K562 (cell line): ENCODE measurements at regions not wholly inside any gene's neighbourhood (a gene's known extent, or its start where the extent isn't known, plus 50 kb on each side); places are given as distances from the start of the nearest gene placed in this dataset.

Source experiments
- ATAC-seq: fragments of 200-7000 bp; cut with Tn5 transposase; 3 replicates; pipeline ENCODE4 v1.9.1; 2020; ENCODE audit warnings: moderate library complexity
- BruUV-seq: library from RNA; stranded (reverse); fragments of 400-500 nt; replicated peaks from 2 replicates; lab custom pipeline; 2021; lab: Mats Ljungman, UMichigan
- CTCF ChIA-PET: fragments of 300-600 bp; formaldehyde crosslinking; extraction: SDS; loops from one replicate; lab custom pipeline; 2021; ENCODE audit warnings: low intra/inter-chr PET ratio; lab: Yijun Ruan, JAX
- POLR2A ChIA-PET: fragments of 300-600, 350-650 bp; sonication (Branson Sonifier 250); formaldehyde crosslinking; extraction: SDS; loops from one replicate; lab custom pipeline; 2021; ENCODE audit warnings: antibody characterized with exemption, inconsistent platforms; lab: Yijun Ruan, JAX
- DNase-seq, 4 experiments: peaks; one replicate each; pipeline versions ENCODE4 v3.0.0 to v3.0.0-alpha.2; 2011 to 2018; ENCODE audit warnings: low spot score in 3 of 4, mixed read lengths in 3 of 4; ENCODE audit errors: extremely low read depth in 1 of 4
- FAIRE-seq: peaks from 2 replicates; lab custom pipeline; 2011; peaks lifted over from hg19 to GRCh38; lab: Jason Lieb, UNC
- H2AFZ ChIP-seq: 2 replicates; pipeline ENCODE4 v1.6.0; 2011; ENCODE audit warnings: low read depth, low read length, control low read depth, inconsistent platforms
- H3K27ac ChIP-seq: fragments of 200-600 bp; 3 replicates; pipeline ENCODE4 v1.8.0; 2011; ENCODE audit warnings: low read depth, mild to moderate bottlenecking, control low read depth, inconsistent platforms, low read length, moderate library complexity, mixed read lengths; ENCODE audit errors: extremely low read depth
- H3K27me3 ChIP-seq, 2 experiments: fragments of 300-600 bp in 1 of 2; 2 replicates in 1 of 2; 3 replicates in 1 of 2; pipeline versions ENCODE4 v1.6.0 to v1.8.0; 2011; ENCODE audit warnings: inconsistent platforms in 2 of 2, low read length in 2 of 2, mild to moderate bottlenecking in 1 of 2, mixed read lengths in 1 of 2, moderate library complexity in 1 of 2; ENCODE audit not compliant: control insufficient read depth in 2 of 2, insufficient read depth in 2 of 2
- H3K36me3 ChIP-seq: fragments of 300-600 bp; 3 replicates; pipeline ENCODE4 v1.8.0; 2011; ENCODE audit warnings: mild to moderate bottlenecking, low read length, inconsistent platforms; ENCODE audit not compliant: control insufficient read depth, insufficient read depth
- H3K4me1 ChIP-seq, 2 experiments: fragments of 200-600 bp in 1 of 2; replicated peaks in 1 of 2; 2 replicates in 1 of 2; 3 replicates in 1 of 2; pipeline versions ENCODE4 v1.5.1 to v1.8.0; 2011; ENCODE audit warnings: inconsistent platforms in 2 of 2, low read length in 2 of 2, mild to moderate bottlenecking in 1 of 2, mixed read lengths in 1 of 2, moderate library complexity in 1 of 2; ENCODE audit not compliant: control insufficient read depth in 2 of 2, insufficient read depth in 2 of 2
- H3K4me2 ChIP-seq: 2 replicates; pipeline ENCODE4 v1.6.1; 2011; ENCODE audit warnings: low read length, control low read depth, inconsistent platforms, mixed read lengths; ENCODE audit not compliant: insufficient read depth
- H3K4me3 ChIP-seq: fragments of 200-600 bp; sonication (generic), shearing (Covaris generic); 2 replicates; pipeline ENCODE4 v1.5.1; 2016; ENCODE audit warnings: control low read depth, inconsistent platforms
- H3K79me2 ChIP-seq: fragments of 200-600 bp; 3 replicates; pipeline ENCODE4 v1.8.0; 2011; ENCODE audit warnings: low read length, inconsistent platforms; ENCODE audit not compliant: control insufficient read depth, insufficient read depth
- H3K9ac ChIP-seq, 2 experiments: 2 replicates each; pipeline versions ENCODE4 v1.6.0 to v1.6.1; 2011; ENCODE audit warnings: low read depth in 2 of 2, low read length in 2 of 2, control low read depth in 1 of 2, inconsistent platforms in 1 of 2, mild to moderate bottlenecking in 1 of 2, mixed read lengths in 1 of 2; ENCODE audit not compliant: insufficient read depth in 1 of 2
- H3K9me1 ChIP-seq: one replicate; pipeline ENCODE4 v1.6.0; 2011; ENCODE audit warnings: inconsistent platforms, mild to moderate bottlenecking, low read length, moderate library complexity; ENCODE audit not compliant: control insufficient read depth, insufficient read depth
- H3K9me3 ChIP-seq: replicated peaks from 2 replicates; pipeline ENCODE4 v1.5.1; 2011; ENCODE audit warnings: low read depth, low read length, inconsistent platforms; ENCODE audit not compliant: control insufficient read depth, insufficient read depth
- H4K20me1 ChIP-seq: replicated peaks from 2 replicates; pipeline ENCODE4 v1.6.1; 2011; ENCODE audit warnings: low read length, inconsistent platforms, mixed read lengths; ENCODE audit not compliant: control insufficient read depth, insufficient read depth
- BRCA1 ChIP-seq, 2 experiments: fragments of 450-650 bp in 1 of 2; sonication (generic) in 1 of 2; formaldehyde crosslinking in 1 of 2; IDR thresholded peaks; 2 replicates each; pipeline versions ENCODE4 v1.5.0 to v1.6.1; 2017 to 2020; ENCODE audit warnings: mild to moderate bottlenecking in 1 of 2, missing genetic modification reagents in 1 of 2
- EGR1 ChIP-seq: fragments of 450-650 bp; conservative IDR thresholded peaks from 2 replicates; pipeline ENCODE4 v1.6.1; 2017; ENCODE audit warnings: mild to moderate bottlenecking
- MAX ChIP-seq: sonication (generic); formaldehyde crosslinking; IDR thresholded peaks from 2 replicates; pipeline ENCODE4 v1.9.0; 2022; ENCODE audit warnings: mild to moderate bottlenecking, missing genetic modification reagents
- SIN3A ChIP-seq, 2 experiments: fragments of 150-350 bp in 1 of 2; IDR thresholded peaks; 2 replicates each; pipeline ENCODE4 v1.6.1; 2011 to 2016; ENCODE audit warnings: borderline replicate concordance in 2 of 2, low read depth in 2 of 2, low read length in 2 of 2, mild to moderate bottlenecking in 2 of 2, moderate library complexity in 2 of 2; ENCODE audit not compliant: control insufficient read depth in 1 of 2
- TCF3 ChIP-seq: sonication (generic); formaldehyde crosslinking; IDR thresholded peaks from 2 replicates; pipeline ENCODE4 v1.4.0; 2020; ENCODE audit warnings: mild to moderate bottlenecking, missing genetic modification reagents
- TRIM24 ChIP-seq, 2 experiments: fragments of 450-650 bp; IDR thresholded peaks; 2 replicates each; pipeline ENCODE4 v1.6.1; 2016
- ZNF384 ChIP-seq: IDR thresholded peaks from 2 replicates; pipeline ENCODE4 v1.6.1; 2012; ENCODE audit warnings: low read depth, low read length, improper control_type of control experiment
- ZNF79 ChIP-seq: fragments of 250-450 bp; sonication (Bioruptor Pico); IDR thresholded peaks from 2 replicates; pipeline ENCODE4 v1.4.0; 2020; ENCODE audit warnings: low read depth, mild to moderate bottlenecking, moderate library complexity
- WGBS: fragments of 100-300 bp; shearing (Covaris generic); methylation state at CpG from one replicate; pipeline ENCODE4 v1.1.6; 2016; ENCODE audit warnings: low coverage, mixed read lengths; ENCODE audit not compliant: insufficient coverage; ENCODE audit errors: missing lambda C conversion rate; 5-methylcytosine and 5-hydroxymethylcytosine counted together
- in situ Hi-C: fragments of 300-500 bp; cut with MboI; formaldehyde crosslinking; loops from 4 replicates; pipeline ENCODE4 v1.15.0; 2018; ENCODE audit warnings: inconsistent platforms, mixed read lengths
- intact Hi-C: fragments of 100-400 bp; cut with micrococcal nuclease; formaldehyde crosslinking; loops from 2 replicates; pipeline ENCODE4 v1.14.2; 2022
- TF ChIP-seq, protein P1 (sequence below): fragments of 250-450 bp; sonication (Bioruptor Pico); IDR thresholded peaks from 2 replicates; pipeline ENCODE4 v1.4.0; 2020; ENCODE audit warnings: mild to moderate bottlenecking, moderate library complexity, borderline replicate concordance
- TF ChIP-seq, protein P2 (sequence below): fragments of 450-650 bp; IDR thresholded peaks from 2 replicates; pipeline ENCODE4 v1.6.1; 2016; ENCODE audit warnings: borderline replicate concordance

- no peaks in the 10 kb centered on the region for H3K9me3 ChIP-seq
- ATAC-seq, result no peak
- no peak overlapping the region for H3K4me3 ChIP-seq
- no peak overlapping the region for H3K27ac ChIP-seq
- DNase-seq, result no peak
- in situ Hi-C loops, result no loop called here
- TF ChIP-seq ZNF79 (CRISPR knock-in tag) (no peak), MAX (CRISPR knock-in tag) (no peak), ZNF384 (no peak), TRIM24 (IDR thresholded peaks at IDR 0.05) (no peak), SIN3A (IDR thresholded peaks at IDR 0.05; ENCODE audit: borderline replicate concordance in 2 of 2, control insufficient read depth in 1 of 2, low read depth in 2 of 2, low read length in 2 of 2) (no peak), TCF3 (CRISPR knock-in tag) (no peak), EGR1 (no peak), BRCA1 (IDR thresholded peaks at IDR 0.05) (no peak), BRCA1 (CRISPR knock-in tag; IDR thresholded peaks at IDR 0.05) (no peak)
- TF ChIP-seq, protein P1, sequence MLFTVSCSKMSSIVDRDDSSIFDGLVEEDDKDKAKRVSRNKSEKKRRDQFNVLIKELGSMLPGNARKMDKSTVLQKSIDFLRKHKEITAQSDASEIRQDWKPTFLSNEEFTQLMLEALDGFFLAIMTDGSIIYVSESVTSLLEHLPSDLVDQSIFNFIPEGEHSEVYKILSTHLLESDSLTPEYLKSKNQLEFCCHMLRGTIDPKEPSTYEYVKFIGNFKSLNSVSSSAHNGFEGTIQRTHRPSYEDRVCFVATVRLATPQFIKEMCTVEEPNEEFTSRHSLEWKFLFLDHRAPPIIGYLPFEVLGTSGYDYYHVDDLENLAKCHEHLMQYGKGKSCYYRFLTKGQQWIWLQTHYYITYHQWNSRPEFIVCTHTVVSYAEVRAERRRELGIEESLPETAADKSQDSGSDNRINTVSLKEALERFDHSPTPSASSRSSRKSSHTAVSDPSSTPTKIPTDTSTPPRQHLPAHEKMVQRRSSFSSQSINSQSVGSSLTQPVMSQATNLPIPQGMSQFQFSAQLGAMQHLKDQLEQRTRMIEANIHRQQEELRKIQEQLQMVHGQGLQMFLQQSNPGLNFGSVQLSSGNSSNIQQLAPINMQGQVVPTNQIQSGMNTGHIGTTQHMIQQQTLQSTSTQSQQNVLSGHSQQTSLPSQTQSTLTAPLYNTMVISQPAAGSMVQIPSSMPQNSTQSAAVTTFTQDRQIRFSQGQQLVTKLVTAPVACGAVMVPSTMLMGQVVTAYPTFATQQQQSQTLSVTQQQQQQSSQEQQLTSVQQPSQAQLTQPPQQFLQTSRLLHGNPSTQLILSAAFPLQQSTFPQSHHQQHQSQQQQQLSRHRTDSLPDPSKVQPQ (CRISPR knock-in tag), result no peak
- TF ChIP-seq, protein P2, sequence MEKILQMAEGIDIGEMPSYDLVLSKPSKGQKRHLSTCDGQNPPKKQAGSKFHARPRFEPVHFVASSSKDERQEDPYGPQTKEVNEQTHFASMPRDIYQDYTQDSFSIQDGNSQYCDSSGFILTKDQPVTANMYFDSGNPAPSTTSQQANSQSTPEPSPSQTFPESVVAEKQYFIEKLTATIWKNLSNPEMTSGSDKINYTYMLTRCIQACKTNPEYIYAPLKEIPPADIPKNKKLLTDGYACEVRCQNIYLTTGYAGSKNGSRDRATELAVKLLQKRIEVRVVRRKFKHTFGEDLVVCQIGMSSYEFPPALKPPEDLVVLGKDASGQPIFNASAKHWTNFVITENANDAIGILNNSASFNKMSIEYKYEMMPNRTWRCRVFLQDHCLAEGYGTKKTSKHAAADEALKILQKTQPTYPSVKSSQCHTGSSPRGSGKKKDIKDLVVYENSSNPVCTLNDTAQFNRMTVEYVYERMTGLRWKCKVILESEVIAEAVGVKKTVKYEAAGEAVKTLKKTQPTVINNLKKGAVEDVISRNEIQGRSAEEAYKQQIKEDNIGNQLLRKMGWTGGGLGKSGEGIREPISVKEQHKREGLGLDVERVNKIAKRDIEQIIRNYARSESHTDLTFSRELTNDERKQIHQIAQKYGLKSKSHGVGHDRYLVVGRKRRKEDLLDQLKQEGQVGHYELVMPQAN, result no peak
- FAIRE-seq, result no peak
- ChIA-PET CTCF (no interaction called here), POLR2A (interaction anchor here (0.6 kb wide), 1 partner anchor 41 kb away, joined by 4 read pairs; no protein-coding TSS in a partner anchor)
- no TSS peak for BruUV-seq
- no peak overlapping the region for H3K9ac ChIP-seq
- H3K36me3 ChIP-seq, result no peaks in the 10 kb centered on the region
- no peaks in the 10 kb centered on the region for H3K27me3 ChIP-seq
- H2AFZ ChIP-seq, result no peak overlapping the region
- H3K4me1 ChIP-seq, result no peaks in the 10 kb centered on the region
- no peaks in the 10 kb centered on the region for H3K79me2 ChIP-seq
- intact Hi-C loops, result no loop called here
- H4K20me1 ChIP-seq, result no peaks in the 10 kb centered on the region
- no peaks in the 10 kb centered on the region for H3K9me1 ChIP-seq
- 4% methylated on average over 1 of the region's 1 CpG for WGBS
- no peak overlapping the region for H3K4me2 ChIP-seq
Measured at GRCh38 chr18:25842665-25843064, 247.7 kb downstream of the SS18 start.
